WI38 (cell line): ENCODE measurements at regions not wholly inside any gene's neighbourhood (a gene's known extent, or its start where the extent isn't known, plus 50 kb on each side); places are given as distances from the start of the nearest gene placed in this dataset.

Source experiments
- H3K4me3 ChIP-seq: 2 replicates; pipeline ENCODE4 v1.5.1; 2011; ENCODE audit warnings: low read depth, mild to moderate bottlenecking, control low read depth, low read length
- CTCF ChIP-seq: IDR thresholded peaks from 2 replicates; pipeline ENCODE4 v1.5.1; 2012; ENCODE audit warnings: low read depth, mild to moderate bottlenecking, control low read depth, low read length

DNA sequence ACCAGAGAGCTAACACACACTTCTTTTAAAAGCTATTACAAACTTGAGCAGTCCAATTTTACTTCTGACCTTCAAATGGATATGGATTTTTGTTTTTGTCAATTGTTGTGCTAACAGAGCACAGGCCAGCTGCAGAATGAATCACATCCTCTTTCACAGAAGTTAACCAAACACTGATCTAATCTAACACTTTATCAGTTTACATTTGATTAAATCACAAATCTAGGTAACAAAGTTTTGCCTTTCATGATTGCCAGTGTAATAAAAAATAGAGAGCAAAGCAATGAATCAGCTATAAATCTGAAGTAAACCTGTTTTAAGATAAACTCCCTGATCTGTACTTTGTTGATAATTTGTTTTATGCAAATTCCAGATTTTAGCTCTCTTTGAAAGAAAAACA lies 273.1 kb upstream of the RGS6 start:
- no peak overlapping the region for H3K4me3 ChIP-seq
- TF ChIP-seq CTCF: no peak

- H3K4me3 ChIP-seq: no peak overlapping the region
- TF ChIP-seq CTCF: no peak
Observed at GRCh38 chr14:71661441-71661840, 270.8 kb upstream of the RGS6 start.

DNA sequence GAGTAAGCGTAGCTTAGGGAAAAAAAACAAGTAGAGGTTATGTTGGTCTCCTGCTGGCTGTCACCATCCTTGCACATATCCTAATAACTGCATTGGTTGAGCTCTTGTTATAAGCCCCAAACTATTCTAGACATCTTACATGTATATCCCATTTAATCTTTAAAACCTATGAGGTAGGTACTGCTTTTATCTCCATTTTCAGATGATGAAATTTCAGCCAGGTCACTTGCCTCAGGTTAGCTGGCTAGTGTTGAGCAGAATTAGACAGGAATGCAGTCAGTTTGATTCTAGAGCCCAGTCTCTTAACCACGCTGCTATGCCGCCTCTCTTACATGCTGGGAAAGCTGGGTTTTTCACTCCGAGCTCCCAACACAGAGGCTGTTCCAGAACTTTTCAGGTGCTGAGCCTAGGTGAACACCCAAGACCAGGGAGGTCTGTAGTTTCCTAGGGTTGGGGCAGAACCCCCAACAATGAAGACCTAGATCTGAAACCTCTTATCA lies 269.9 kb upstream of the RGS6 start:
- no peak overlapping the region for H3K4me3 ChIP-seq
- no peak for TF ChIP-seq CTCF

- TF ChIP-seq CTCF: no peak
- no peak overlapping the region for H3K4me3 ChIP-seq
Observed at GRCh38 chr14:71665157-71665556, 267.1 kb upstream of the RGS6 start.

- no peak for TF ChIP-seq CTCF
- H3K4me3 ChIP-seq: no peak overlapping the region
Observed at GRCh38 chr14:71665781-71666180, 266.4 kb upstream of the RGS6 start.

DNA sequence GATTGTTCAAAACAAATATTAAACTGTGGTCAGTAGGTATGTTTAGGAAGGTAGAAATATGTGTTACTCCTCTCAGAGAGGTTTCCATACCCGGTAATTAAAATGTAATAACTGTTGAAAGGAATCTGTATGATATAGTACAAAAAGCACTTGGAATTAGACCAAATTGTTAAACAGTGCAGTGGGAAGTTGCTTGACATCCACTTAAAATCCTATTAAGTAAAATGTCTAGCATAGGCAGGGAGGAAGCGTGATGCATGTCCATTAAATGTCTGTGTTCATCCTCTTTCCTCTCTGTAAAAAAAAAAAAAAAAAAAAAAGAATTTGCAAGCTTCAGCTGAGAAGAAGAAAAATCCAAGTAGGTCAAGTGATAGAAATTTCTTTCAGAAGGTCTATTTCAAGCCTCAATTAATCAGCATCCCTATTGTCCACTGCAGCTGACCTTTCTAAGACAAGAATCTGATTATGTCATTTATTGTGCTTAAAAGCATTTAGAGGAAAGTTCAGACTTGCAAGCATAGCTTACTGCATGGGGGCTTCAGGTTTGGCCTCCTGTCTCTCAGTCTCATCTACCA lies 265.6 kb upstream of the RGS6 start:
- H3K4me3 ChIP-seq: no peak overlapping the region
- no peak for TF ChIP-seq CTCF

DNA sequence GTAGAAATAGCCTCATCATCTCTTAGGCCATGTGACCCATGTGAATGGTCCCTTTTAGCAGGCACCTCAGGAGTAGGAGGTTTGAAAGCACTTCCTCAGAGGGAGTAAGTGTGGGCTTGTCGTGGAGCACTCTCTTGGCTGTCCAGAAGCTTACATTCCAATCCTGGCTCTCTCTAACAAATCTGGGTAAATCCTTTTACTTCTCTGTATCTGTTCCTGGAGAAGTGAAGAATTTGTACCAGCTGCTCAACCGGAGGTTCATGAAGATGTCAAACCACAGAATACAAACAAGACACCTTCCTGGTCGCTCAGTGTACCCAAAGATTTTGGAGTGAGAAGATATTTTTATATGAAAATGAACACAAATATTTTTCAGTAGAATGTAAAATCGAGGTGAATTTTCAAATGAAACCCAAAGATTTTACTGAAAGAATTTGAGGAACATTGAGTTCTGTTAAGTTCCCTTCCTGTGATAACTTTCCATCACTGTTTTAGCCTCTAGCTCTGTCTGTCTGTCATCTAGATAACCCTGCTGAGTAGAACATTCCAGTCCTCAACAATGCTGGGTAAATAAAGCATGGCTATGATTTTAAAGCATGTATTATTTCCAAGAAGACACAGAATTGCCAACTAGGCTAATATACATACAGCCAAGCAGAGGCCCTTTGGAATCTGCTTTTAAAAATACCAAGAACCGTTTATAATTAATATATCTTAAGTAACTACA lies 263.9 kb upstream of the RGS6 start:
- TF ChIP-seq CTCF: no peak
- H3K4me3 ChIP-seq: no peak overlapping the region
